ENCODE measurements at regions not wholly inside any gene's neighbourhood (a gene's known extent, or its start where the extent isn't known, plus 50 kb on each side); places are given as distances from the start of the nearest gene placed in this dataset.
A peak's percentile ranks its signal among the peaks of the same experiment; 100 is the strongest.

DNA sequence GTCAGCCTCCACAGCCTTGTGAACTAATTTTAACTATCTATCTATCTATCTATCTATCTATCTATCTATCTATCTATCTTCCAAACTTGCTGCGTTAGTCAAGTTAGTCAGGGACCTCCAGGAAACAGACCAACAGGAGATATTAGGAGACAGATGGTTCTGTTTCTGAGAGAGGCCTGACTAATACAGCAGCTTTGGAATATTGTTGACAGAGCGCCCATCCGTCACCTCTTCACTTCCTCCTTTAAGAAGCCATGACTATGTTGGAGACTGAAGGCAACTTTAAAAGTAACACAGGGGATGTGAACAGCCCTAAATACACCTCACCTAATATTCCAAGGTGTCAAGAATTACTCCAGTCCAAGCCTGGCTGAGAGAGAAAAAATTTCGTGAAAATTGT, 280.9 kb upstream of the IGFBP3 start:
- intact Hi-C loops (cut with micrococcal nuclease): no loop called here
- peak; percentile 34 for DNase-seq
- Histone ChIP-seq H4K5ac (ENCODE audit: low read depth, low read length) (no peak overlapping the region), H3K27ac (ENCODE audit: insufficient read depth, low read length) (no peak overlapping the region), H3K4me2 (ENCODE audit: low read depth, low read length) (no peak overlapping the region), H3K23ac (ENCODE audit: low read depth, low read length) (no peak overlapping the region), H3K9me1 (ENCODE audit: insufficient read depth, low read length) (peaks cover 4% of the 10 kb centered on the region; the same call in 1 of the 2 replicates), H3K14ac (replicated peaks; ENCODE audit: low read depth, low read length) (no peak overlapping the region), H3K9me3 (ENCODE audit: control insufficient read depth, insufficient read depth, low read length) (no peaks in the 10 kb centered on the region), H2BK20ac (ENCODE audit: low read depth, low read length) (peak overlapping the region; percentile 32; the same call in 1 of the 2 replicates), H3K79me1 (ENCODE audit: low read depth in 1 of 2, low read length in 2 of 2) (no peaks in the 10 kb centered on the region), H3K56ac (ENCODE audit: extremely low read depth, insufficient read depth, low read length) (no peak overlapping the region), H3K27me3 (ENCODE audit: control insufficient read depth, insufficient read depth, low read length) (no peaks in the 10 kb centered on the region), H2AK9ac (replicated peaks; ENCODE audit: low read depth, low read length, poor library complexity) (no peak overlapping the region), H2AFZ (replicated peaks; ENCODE audit: low read length, poor library complexity) (no peak overlapping the region), H3K9ac (ENCODE audit: low read depth, low read length) (no peak overlapping the region), H4K20me1 (ENCODE audit: insufficient read depth, low read length) (no peaks in the 10 kb centered on the region), H2BK120ac (ENCODE audit: low read depth, low read length) (no peak overlapping the region), H2BK5ac (ENCODE audit: low read depth, low read length, poor library complexity, severe bottlenecking) (no peak overlapping the region), H2BK15ac (ENCODE audit: low read depth, low read length) (0 out of 3 replicates have a peak overlapping the region, but pooled peaks have one; percentile 42), H3K4me1 (ENCODE audit: control insufficient read depth, insufficient read depth, low read length) (peaks cover 6% of the 10 kb centered on the region), H4K8ac (ENCODE audit: low read depth in 2 of 2, low read length in 2 of 2) (no peak overlapping the region), H3K18ac (ENCODE audit: low read depth, low read length) (no peak overlapping the region), H3K4ac (ENCODE audit: low read depth, low read length) (no peak overlapping the region), H3K4me3 (ENCODE audit: insufficient read depth, low read depth, low read length) (no peak overlapping the region), H2AK5ac (ENCODE audit: low read depth, low read length) (no peak overlapping the region), H4K91ac (ENCODE audit: insufficient read depth, low read depth, low read length) (no peak overlapping the region), H3K36me3 (ENCODE audit: control insufficient read depth, insufficient read depth, low read length) (no peaks in the 10 kb centered on the region)
- WGBS, 2 experiments (ENCODE audit: extremely low coverage in 2 of 2, insufficient read length in 1 of 2): no CpG with 5 or more reads among the region's 4 CpGs
- ATAC-seq (ENCODE audit: low read depth): no peak
- dilution Hi-C loops (cut with HindIII; ENCODE audit: low sequenced_read_pairs, unreplicated experiment): no loop called here
- ChIA-PET POLR2A (ENCODE audit: unreplicated experiment) (no interaction called here), CTCF (no interaction called here)
- in situ Hi-C loops (cut with MboI; ENCODE audit: low sequenced_read_pairs): no loop called here
- no TSS peak for BruUV-seq (replicated peaks)
- TF ChIP-seq RFX5 (IDR thresholded peaks at IDR 0.05; ENCODE audit: low read depth, low read length) (no peak), CEBPB (IDR thresholded peaks at IDR 0.05; ENCODE audit: low read depth, low read length) (no peak), RAD21 (IDR thresholded peaks at IDR 0.05; ENCODE audit: low read length) (no peak), NFE2L2 (IDR thresholded peaks at IDR 0.05; ENCODE audit: low read depth, low read length) (no peak), MXI1 (IDR thresholded peaks at IDR 0.05; ENCODE audit: borderline replicate concordance, low read depth, low read length) (no peak), BHLHE40 (IDR thresholded peaks at IDR 0.05; ENCODE audit: low read depth, low read length) (no peak), POLR2A (IDR thresholded peaks at IDR 0.05; ENCODE audit: low read depth, low read length) (no peak), RCOR1 (IDR thresholded peaks at IDR 0.05; ENCODE audit: insufficient replicate concordance, low read length) (no peak), MAZ (IDR thresholded peaks at IDR 0.05; ENCODE audit: borderline replicate concordance, low read depth, low read length) (no peak), FOS (IDR thresholded peaks at IDR 0.05; ENCODE audit: low read depth, low read length) (no peak), MAFK (IDR thresholded peaks at IDR 0.05; ENCODE audit: low read depth, low read length) (no peak), SMC3 (IDR thresholded peaks at IDR 0.05; ENCODE audit: low read depth, low read length) (no peak), CHD1 (IDR thresholded peaks at IDR 0.05; ENCODE audit: low read depth, low read length) (no peak)
- TF ChIP-seq, protein P1, sequence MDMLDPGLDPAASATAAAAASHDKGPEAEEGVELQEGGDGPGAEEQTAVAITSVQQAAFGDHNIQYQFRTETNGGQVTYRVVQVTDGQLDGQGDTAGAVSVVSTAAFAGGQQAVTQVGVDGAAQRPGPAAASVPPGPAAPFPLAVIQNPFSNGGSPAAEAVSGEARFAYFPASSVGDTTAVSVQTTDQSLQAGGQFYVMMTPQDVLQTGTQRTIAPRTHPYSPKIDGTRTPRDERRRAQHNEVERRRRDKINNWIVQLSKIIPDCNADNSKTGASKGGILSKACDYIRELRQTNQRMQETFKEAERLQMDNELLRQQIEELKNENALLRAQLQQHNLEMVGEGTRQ (IDR thresholded peaks at IDR 0.05; ENCODE audit: low read depth, low read length): no peak
- TF ChIP-seq, protein P2, sequence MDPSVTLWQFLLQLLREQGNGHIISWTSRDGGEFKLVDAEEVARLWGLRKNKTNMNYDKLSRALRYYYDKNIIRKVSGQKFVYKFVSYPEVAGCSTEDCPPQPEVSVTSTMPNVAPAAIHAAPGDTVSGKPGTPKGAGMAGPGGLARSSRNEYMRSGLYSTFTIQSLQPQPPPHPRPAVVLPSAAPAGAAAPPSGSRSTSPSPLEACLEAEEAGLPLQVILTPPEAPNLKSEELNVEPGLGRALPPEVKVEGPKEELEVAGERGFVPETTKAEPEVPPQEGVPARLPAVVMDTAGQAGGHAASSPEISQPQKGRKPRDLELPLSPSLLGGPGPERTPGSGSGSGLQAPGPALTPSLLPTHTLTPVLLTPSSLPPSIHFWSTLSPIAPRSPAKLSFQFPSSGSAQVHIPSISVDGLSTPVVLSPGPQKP (IDR thresholded peaks at IDR 0.05; ENCODE audit: borderline replicate concordance, low read depth, low read length): no peak
- TF ChIP-seq, protein P3, sequence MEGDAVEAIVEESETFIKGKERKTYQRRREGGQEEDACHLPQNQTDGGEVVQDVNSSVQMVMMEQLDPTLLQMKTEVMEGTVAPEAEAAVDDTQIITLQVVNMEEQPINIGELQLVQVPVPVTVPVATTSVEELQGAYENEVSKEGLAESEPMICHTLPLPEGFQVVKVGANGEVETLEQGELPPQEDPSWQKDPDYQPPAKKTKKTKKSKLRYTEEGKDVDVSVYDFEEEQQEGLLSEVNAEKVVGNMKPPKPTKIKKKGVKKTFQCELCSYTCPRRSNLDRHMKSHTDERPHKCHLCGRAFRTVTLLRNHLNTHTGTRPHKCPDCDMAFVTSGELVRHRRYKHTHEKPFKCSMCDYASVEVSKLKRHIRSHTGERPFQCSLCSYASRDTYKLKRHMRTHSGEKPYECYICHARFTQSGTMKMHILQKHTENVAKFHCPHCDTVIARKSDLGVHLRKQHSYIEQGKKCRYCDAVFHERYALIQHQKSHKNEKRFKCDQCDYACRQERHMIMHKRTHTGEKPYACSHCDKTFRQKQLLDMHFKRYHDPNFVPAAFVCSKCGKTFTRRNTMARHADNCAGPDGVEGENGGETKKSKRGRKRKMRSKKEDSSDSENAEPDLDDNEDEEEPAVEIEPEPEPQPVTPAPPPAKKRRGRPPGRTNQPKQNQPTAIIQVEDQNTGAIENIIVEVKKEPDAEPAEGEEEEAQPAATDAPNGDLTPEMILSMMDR (conservative IDR thresholded peaks at IDR 0.05; ENCODE audit: low read depth, low read length): no peak

Data from IMR-90 (cell line).